T-helper 2 cell treated with Interferon-gamma antibody and Interleukin-4, amounts not matched to agents 100 ng/mL and 5 ng/mL, for 36 hours (primary cell): ENCODE measurements at regions not wholly inside any gene's neighbourhood (a gene's known extent, or its start where the extent isn't known, plus 50 kb on each side); places are given as distances from the start of the nearest gene placed in this dataset.

Source experiments
- intact Hi-C: fragments of 100-400 bp; cut with micrococcal nuclease; formaldehyde crosslinking; loops from one replicate; pipeline ENCODE4 v1.15.1; 2023

- intact Hi-C loops: no loop called here
These were observed 133.0 kb upstream of the UMPS start for GRCh38 chr3:124597273-124597672.

DNA sequence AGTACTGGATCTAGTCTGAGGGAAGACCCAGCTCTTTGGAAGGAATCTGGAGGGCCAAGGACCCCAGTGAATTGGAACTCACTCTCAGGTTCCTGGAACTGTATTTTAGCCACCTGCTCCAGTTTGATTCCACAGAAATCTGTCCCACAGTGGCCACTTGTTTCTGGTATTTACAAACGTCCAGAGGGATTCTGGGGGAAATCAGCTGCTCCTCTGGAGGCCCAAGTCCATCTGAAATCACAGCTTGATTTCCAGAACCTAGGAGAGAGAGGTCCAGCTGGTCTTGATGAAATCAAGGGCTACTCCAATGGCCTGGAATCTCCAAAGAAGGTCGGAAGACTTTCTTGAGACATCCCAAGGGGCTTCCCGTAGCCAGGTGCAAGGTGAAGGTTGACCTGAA, 132.3 kb upstream of the UMPS start:
- intact Hi-C loops: no loop called here

DNA sequence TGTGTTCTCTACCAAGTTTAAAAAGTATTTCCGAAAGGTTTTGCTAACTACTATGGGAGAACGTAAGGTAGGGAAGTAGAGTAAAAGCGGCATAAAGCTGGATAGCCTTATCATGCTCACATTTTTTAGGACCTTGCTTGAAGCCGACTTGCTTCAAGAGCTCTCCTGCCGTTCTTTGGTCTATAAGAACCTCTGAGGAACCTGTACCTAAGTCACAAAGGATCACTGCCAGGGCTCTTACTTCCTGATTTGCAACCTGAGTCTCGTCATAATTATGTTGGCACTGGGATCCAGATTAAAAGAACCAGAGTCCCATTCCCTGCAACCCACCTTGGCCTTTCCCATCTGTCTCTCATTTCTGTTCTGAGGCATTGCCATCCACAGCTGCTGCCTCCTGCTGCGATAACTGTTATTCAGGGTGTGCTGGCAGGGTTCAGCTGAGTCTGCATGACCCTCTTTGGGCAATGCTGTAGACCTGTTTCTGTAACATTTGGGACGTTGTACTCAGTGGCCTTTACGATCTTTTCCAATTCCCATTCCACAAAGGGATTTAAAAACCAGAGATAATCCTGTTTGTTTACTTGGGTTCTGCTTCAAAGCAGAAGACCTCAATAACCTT, 131.0 kb upstream of the UMPS start:
- intact Hi-C loops: no loop called here

DNA sequence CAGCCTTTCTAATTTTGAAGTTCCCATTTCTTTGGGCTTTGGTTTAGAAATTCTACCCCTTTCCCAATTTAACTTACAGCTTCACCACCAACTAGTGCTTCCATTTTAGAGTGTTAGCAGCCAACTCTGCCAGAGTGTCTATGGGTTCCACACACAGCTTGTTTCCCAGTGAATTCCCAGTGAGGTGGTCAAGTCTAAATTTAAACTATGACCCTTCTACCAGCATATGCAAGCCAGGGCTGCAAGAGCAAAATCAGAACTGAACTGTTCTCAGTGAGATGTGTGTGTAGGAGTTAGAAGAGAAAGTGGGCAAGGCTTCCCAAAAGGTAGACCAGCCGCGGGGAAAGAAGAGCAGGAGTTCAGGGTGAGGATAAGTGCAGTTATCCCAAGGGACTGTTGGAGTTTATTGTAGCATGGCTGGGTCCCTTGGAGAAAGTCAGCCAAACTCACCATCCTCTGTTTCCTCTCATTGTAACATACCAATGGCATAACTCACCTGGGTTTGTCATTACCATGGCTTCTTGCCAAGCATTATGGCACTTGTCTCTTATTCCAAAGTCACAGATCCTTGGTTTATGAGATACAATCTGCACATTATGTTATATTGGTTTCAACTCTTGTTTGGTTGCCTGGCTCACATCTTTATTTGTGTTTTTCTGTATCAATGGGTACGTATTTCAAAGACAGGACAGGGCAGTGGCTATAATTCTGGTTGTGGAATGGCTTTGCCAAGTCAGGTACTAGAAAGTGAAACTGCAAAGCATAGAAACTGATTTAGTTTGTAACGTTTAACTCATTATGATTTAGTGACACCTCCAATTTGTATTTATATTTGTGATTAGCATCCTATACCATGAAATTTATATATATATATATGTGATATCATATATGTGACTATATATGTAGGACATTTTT, 130.2 kb upstream of the UMPS start:
- intact Hi-C loops: no loop called here

DNA sequence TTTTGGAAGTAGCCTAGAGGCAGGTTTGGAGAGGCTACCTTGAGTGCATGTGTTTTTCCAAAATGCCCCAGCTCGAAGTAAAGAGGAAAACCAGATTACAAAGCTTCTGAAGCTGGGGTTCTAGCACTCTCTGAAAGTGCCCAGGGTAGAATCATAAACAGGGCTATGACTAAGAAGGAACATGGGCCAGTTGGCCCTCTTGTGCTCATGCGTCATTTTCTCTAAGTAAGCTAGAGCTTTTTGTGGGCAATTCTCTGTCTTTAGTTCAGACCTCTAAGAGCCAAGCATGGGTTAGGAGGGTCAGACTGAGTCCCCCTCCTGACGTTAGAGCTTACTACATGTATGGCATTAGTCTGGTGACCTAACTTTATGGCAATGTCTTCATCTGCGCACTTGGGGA, 129.5 kb upstream of the UMPS start:
- intact Hi-C loops: no loop called here

GRCh38 chr3:124601190-124601589, 129.1 kb upstream of the UMPS start:
- intact Hi-C loops: no loop called here

DNA sequence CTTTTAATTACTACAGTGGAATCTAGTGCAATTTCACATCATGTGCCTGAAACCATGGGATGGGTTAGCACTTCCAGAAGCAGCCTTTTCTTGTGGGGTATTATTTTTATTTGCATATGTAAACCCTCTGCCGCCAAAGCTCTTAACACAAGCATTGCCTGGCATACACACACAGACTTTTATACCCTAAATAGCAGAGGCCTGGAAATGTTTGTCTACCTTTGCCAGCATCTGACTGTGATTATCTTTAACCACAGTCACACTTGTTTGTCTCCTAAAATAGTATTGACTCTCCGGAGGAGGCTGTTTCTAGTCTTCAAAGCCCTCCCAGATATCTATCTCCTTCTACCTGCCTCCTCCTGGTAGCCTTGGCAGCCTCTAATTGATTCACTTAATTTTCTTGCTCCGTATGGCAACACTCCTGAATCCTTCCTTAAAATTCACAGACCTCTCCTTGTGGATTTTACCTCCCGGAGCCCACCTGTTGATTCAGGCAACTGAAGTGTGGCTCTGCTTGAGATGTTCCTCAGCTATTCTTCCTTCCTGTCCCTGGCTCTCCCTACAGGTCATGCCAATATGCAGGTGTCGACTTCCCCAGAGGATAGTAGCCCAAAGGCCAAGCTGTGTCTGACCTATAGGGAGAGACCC, 127.1 kb upstream of the UMPS start:
- intact Hi-C loops: no loop called here

DNA sequence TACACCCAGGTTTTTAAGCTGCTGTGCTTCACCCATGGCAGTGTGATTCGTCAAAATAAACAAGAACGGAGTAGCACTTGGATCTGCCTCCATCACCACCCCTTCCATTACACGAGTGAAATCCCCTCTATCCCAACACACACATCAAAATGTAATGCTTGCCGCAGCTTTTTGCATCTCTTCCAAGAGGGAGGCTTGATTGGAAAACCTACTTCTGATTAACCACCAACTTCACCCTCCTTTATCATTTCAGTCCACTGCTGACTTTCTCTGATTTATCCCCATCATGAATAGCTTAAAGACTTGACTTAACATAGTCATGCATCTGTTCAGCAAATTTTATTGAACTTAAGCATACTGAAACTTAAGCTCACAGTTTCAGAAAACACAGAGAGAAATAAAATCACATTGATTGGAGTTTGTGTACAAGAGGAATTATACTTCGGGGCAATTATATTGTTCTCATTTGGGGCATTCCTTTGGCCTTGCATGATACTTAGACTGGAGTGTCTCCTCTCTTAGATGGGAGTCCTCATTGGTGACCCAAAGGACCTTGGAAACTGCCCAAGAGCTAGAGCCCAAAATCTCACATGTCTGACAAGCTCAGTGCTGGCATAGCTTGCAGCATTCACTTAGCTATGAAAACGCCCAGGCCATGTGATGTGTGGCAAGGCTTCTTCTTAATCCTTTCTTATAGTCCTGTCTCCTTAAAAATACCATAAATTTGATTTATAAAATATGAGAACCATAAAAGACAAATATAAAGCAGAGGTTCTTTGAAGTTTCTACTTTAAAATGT, 124.3 kb upstream of the UMPS start:
- intact Hi-C loops: no loop called here

DNA sequence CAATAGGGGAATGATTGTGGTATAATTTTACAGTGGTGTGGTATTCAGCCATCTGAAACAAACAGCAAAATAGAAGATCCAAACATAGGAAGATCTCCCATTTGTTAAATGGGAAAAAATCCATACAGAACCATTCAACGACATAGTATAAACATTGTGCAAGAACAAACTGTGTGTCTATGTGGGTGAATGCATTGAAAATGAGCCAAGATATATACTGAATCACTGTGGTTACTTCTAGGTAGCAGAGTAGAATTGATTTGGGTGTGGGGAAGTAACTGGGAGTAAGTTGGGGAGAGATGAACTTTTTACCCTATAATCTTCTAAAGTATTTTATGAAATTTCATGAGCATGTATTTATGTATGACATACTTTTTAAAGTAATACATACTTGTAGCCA, 123.1 kb upstream of the UMPS start:
- intact Hi-C loops: no loop called here

- intact Hi-C loops: no loop called here
These were observed 120.8 kb upstream of the UMPS start for GRCh38 chr3:124609402-124609801.

GRCh38 chr3:124610130-124610529, 120.1 kb upstream of the UMPS start:
- intact Hi-C loops: no loop called here

DNA sequence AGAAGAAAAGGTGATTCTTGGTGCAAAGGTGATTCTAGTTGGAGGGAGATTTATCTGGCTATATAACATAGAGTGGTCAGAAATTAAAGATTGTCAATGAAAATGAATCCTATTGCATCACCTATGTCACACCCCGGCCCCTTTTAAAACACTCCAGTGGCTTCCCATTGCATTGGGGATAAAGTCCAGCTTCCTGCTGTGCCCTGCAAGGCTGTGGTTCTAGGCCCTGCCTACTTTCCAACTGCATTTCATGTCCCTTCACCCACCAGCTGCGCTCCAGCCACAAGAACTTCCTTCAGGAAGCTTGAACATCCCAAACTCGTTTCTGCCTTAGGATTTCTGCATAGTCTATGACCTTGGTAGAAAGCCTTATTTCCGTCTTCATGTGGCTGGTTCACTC, 118.7 kb upstream of the UMPS start:
- intact Hi-C loops: no loop called here

DNA sequence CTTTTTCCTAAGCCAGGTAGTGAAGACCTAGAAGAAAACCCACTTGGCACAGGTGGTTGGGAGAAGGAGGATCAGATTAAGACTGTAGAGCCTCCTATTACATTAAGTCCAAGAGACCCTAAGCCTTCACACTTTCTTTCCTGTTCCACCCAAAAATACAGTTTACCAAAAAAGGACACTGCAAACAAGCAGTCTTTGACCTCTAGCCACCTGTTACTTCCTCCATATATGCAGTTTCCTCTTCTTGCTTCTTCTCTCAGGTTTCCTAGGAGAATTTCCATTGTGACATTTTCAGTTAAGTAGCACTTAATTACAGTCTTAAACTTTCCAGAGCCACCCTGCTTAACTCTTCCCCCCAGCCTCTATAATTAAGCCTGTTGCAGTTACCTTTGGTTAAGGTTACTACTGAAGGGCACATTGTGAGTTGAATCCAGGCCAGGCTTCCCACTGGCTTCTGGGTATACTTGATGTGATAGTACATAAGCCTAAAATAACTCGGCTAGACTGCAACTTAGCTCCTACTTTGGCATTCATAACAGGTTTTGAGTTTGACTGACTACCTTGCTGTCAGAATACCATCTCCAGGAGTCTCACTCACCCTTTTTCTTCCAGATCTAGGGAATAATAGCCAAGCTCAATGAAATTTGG, 114.2 kb upstream of the UMPS start:
- intact Hi-C loops: no loop called here

DNA sequence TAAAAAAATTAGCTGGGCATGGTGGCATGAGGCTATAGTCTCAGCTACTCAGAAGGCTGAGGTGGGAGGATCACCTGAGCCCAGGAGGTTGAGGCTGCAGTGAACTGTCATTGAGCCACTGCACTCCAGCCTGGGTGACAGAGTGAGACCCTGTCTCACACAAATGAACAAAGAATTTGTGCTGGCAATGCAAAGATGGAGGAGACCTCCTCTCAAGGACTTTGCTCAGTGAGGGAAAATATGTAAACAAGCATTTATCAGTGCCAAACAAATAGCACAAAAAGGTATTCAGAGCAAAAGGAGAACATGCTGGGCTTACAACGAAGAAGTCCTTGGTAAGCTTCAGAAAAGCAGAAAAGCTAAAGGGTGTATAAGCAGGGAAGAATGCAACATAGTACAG, 113.1 kb upstream of the UMPS start:
- intact Hi-C loops: no loop called here

GRCh38 chr3:124619887-124620599, 110.2 kb upstream of the UMPS start:
- intact Hi-C loops: loop anchor here (2.0 kb wide), 1 partner anchor 69 kb away; no protein-coding TSS in a partner anchor

GRCh38 chr3:124620600-124621063, 109.6 kb upstream of the UMPS start:
- intact Hi-C loops: loop anchor here (2.0 kb wide), 1 partner anchor 68 kb away; no protein-coding TSS in a partner anchor

- intact Hi-C loops: loop anchor here (2.0 kb wide), 1 partner anchor 67 kb away; no protein-coding TSS in a partner anchor
These were observed 108.8 kb upstream of the UMPS start for GRCh38 chr3:124621498-124621897.

DNA sequence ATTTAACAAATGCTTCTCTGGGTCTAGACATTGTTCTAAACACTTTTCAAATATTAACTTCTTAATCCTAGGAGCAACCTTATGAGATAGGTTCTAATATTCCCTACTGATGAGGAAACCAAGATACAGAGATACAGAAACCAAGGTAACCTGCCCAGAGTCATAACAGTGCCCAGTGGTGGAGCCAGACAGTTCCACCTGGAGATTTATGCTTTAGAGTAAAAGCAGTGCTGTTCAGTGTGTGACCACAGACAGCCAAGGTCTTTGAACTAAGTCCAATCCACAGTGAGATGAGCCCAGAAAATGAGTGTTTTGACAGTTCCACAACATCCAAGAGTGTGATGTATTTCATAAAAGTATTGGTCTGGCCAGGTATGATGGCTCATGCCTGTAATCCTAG, 105.2 kb upstream of the UMPS start:
- intact Hi-C loops: no loop called here

DNA sequence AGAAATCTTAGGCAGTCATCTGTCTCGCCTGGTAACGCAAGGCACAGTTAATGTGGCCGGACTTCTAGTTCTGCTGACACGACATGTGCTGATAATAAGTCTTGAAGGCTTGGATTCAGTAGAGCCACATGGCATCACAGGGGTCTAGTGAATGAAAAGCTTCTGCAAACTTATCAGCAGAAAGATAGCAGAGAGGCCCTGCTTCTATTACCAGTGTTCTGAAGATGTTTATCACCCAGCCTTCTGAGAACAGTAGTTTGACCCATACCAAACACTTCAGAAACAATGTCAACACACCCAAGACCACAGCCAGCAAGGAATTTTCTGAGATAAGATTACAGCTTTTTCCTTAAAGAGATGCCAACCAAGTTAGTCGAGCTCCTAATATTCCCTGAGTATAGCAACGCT, 102.7 kb upstream of the UMPS start:
- intact Hi-C loops: no loop called here

GRCh38 chr3:124628863-124629262, 101.4 kb upstream of the UMPS start:
- intact Hi-C loops: no loop called here
